ENCODE measurements at regions not wholly inside any gene's neighbourhood (a gene's known extent, or its start where the extent isn't known, plus 50 kb on each side); places are given as distances from the start of the nearest gene placed in this dataset.
A peak's percentile ranks its signal among the peaks of the same experiment; 100 is the strongest.

DNA sequence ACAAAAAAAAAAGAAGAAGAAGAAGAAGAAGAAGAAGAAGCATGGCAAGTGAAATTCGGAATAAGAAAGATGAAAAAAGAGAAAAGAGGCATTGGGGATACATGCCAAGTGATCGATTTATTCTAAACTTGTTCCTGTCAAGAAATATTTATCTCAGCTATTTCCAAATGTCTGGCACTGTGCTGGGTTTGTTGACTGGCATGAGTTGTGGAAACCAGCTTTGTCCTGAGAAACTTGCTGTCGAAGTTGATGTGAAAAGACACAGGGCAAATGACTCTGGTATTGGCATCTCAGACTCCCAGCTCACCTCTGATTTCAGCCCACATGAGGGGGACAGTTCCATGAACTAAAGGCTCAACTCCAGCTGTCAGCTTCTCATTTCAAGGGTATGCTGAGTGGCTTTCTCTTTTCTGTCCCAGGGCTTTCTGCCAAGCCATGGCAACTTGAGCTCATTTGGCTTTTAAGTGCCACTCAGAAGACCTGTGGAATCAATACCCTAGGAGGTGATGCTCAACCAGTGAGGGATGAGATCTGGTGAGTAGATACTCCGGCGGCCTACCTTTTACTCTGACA lies 253.3 kb upstream of the JAG1 start:
- no peak for ATAC-seq
- TF ChIP-seq SNAI2 (CRISPR knock-in tag; IDR thresholded peaks at IDR 0.05) (no peak), ARNTL (CRISPR knock-in tag; IDR thresholded peaks at IDR 0.05; ENCODE audit: borderline replicate concordance, low read depth) (no peak), ESRRG (CRISPR knock-in tag; IDR thresholded peaks at IDR 0.05) (no peak), GLIS3 (CRISPR knock-in tag; IDR thresholded peaks at IDR 0.05) (no peak), ZFP30 (CRISPR knock-in tag; IDR thresholded peaks at IDR 0.05) (no peak)

DNA sequence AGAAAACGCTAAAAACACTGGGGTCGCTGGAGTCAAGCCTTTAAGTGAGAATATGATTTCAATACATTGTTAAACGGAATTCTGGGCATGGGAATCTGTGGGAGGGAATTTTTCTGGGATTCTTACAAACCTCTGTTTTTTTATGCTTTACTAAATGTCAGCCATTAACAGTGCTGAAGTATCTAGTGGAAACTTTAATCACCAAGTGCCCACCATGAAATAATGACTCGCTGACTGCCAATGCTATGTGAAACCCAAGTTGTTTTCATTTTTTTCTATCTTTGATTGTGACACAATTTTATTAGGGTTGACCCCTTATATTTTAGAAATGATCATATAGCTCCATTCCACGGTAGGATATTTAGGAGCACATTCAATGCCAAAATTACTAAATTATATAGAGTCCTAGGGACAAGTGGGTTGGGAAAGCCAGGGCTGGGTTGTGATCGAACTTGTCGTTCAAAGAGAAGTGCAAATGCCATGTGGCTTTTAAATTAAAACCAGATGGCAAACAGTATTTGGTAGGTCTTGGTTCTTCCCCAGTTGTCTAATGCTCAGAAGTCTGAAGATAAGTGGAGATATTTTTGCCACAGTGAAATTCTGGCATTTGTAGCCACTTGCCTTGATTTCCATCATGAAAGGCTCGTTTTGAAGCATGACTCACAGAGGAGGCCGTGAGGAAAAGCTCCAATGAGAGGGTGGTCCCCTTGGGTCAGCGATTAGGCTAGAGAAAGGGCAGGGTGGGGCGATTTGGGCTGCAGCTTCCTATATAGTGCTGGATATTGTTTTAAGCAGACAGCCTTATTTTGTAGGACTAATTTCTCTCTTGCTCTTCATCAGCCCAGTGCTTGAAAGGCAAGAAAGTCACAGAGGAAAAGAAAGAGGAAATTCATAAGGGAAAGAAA lies 254.4 kb upstream of the JAG1 start:
- no peak for TF ChIP-seq GLIS3 (CRISPR knock-in tag; IDR thresholded peaks at IDR 0.05)
- no peak for TF ChIP-seq BACH2 (CRISPR knock-in tag; IDR thresholded peaks at IDR 0.05; ENCODE audit: borderline replicate concordance)
- no peak for TF ChIP-seq SNAI2 (CRISPR knock-in tag; IDR thresholded peaks at IDR 0.05)
- no peak for TF ChIP-seq TOX (CRISPR knock-in tag; IDR thresholded peaks at IDR 0.05; ENCODE audit: borderline replicate concordance)
- TF ChIP-seq ESRRG (CRISPR knock-in tag; IDR thresholded peaks at IDR 0.05), result no peak
- TF ChIP-seq, protein P1, sequence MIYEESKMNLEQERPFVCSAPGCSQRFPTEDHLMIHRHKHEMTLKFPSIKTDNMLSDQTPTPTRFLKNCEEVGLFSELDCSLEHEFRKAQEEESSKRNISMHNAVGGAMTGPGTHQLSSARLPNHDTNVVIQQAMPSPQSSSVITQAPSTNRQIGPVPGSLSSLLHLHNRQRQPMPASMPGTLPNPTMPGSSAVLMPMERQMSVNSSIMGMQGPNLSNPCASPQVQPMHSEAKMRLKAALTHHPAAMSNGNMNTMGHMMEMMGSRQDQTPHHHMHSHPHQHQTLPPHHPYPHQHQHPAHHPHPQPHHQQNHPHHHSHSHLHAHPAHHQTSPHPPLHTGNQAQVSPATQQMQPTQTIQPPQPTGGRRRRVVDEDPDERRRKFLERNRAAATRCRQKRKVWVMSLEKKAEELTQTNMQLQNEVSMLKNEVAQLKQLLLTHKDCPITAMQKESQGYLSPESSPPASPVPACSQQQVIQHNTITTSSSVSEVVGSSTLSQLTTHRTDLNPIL (CRISPR knock-in tag; IDR thresholded peaks at IDR 0.05; ENCODE audit: low read depth), result no peak
- TF ChIP-seq TCF4 (CRISPR knock-in tag; IDR thresholded peaks at IDR 0.05; ENCODE audit: borderline replicate concordance), result no peak
- no peak for TF ChIP-seq ISL1 (CRISPR knock-in tag; IDR thresholded peaks at IDR 0.05)
- ATAC-seq, result no peak

DNA sequence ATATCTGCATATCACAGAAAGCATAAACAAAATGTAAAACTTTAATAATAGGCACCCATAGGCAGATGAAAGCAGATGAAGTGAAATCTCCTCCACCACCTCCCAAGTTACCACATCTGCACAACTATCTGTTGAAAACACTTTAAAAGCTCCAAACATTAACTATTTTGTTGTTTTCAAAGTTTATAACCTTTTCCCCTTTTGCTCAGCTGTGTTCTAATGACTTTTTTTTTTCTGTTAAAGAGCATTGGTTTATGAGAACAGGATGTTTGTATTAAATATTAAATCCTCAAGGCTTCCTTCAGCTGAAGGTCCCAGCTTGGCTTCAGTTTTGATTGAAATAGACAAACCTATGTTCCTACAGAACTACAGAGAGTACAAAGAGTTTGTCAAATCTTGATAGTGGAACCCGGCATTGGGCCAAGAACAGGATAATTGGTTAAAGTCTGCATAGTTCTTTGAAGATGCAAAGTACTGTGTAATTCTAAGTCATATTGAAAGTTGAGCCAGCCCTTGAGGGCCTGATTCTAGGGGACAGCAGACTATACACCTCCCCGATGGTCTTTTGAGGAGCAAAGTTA lies 255.1 kb upstream of the JAG1 start:
- ATAC-seq, result peak; percentile 60
- TF ChIP-seq, protein P2, sequence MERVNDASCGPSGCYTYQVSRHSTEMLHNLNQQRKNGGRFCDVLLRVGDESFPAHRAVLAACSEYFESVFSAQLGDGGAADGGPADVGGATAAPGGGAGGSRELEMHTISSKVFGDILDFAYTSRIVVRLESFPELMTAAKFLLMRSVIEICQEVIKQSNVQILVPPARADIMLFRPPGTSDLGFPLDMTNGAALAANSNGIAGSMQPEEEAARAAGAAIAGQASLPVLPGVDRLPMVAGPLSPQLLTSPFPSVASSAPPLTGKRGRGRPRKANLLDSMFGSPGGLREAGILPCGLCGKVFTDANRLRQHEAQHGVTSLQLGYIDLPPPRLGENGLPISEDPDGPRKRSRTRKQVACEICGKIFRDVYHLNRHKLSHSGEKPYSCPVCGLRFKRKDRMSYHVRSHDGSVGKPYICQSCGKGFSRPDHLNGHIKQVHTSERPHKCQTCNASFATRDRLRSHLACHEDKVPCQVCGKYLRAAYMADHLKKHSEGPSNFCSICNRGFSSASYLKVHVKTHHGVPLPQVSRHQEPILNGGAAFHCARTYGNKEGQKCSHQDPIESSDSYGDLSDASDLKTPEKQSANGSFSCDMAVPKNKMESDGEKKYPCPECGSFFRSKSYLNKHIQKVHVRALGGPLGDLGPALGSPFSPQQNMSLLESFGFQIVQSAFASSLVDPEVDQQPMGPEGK (CRISPR knock-in tag; IDR thresholded peaks at IDR 0.05; ENCODE audit: borderline replicate concordance), result no peak
- TF ChIP-seq OSR1 (CRISPR knock-in tag; IDR thresholded peaks at IDR 0.05) (no peak), ZNF70 (CRISPR knock-in tag; IDR thresholded peaks at IDR 0.05) (no peak), BACH2 (CRISPR knock-in tag; IDR thresholded peaks at IDR 0.05; ENCODE audit: borderline replicate concordance) (no peak), TOX (CRISPR knock-in tag; IDR thresholded peaks at IDR 0.05; ENCODE audit: borderline replicate concordance) (no peak), ISL1 (CRISPR knock-in tag; IDR thresholded peaks at IDR 0.05) (no peak), ZFP30 (CRISPR knock-in tag; IDR thresholded peaks at IDR 0.05) (no peak), ZFP3 (CRISPR knock-in tag; IDR thresholded peaks at IDR 0.05) (no peak), ZNF8 (CRISPR knock-in tag; IDR thresholded peaks at IDR 0.05) (no peak), ZC3H10 (CRISPR knock-in tag; IDR thresholded peaks at IDR 0.05) (no peak), TCF4 (CRISPR knock-in tag; IDR thresholded peaks at IDR 0.05; ENCODE audit: borderline replicate concordance) (no peak), SNAI2 (CRISPR knock-in tag; IDR thresholded peaks at IDR 0.05) (no peak), ZNF565 (CRISPR knock-in tag; conservative IDR thresholded peaks at IDR 0.05; ENCODE audit: low read depth) (no peak), ARNTL (CRISPR knock-in tag; IDR thresholded peaks at IDR 0.05; ENCODE audit: borderline replicate concordance, low read depth) (no peak), ESRRG (CRISPR knock-in tag; IDR thresholded peaks at IDR 0.05) (no peak), RARB (CRISPR knock-in tag; IDR thresholded peaks at IDR 0.05) (no peak), GLIS3 (CRISPR knock-in tag; IDR thresholded peaks at IDR 0.05) (no peak)
- TF ChIP-seq, protein P3, sequence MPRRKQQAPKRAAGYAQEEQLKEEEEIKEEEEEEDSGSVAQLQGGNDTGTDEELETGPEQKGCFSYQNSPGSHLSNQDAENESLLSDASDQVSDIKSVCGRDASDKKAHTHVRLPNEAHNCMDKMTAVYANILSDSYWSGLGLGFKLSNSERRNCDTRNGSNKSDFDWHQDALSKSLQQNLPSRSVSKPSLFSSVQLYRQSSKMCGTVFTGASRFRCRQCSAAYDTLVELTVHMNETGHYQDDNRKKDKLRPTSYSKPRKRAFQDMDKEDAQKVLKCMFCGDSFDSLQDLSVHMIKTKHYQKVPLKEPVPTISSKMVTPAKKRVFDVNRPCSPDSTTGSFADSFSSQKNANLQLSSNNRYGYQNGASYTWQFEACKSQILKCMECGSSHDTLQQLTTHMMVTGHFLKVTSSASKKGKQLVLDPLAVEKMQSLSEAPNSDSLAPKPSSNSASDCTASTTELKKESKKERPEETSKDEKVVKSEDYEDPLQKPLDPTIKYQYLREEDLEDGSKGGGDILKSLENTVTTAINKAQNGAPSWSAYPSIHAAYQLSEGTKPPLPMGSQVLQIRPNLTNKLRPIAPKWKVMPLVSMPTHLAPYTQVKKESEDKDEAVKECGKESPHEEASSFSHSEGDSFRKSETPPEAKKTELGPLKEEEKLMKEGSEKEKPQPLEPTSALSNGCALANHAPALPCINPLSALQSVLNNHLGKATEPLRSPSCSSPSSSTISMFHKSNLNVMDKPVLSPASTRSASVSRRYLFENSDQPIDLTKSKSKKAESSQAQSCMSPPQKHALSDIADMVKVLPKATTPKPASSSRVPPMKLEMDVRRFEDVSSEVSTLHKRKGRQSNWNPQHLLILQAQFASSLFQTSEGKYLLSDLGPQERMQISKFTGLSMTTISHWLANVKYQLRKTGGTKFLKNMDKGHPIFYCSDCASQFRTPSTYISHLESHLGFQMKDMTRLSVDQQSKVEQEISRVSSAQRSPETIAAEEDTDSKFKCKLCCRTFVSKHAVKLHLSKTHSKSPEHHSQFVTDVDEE (CRISPR knock-in tag; IDR thresholded peaks at IDR 0.05), result no peak
- TF ChIP-seq, protein P4, sequence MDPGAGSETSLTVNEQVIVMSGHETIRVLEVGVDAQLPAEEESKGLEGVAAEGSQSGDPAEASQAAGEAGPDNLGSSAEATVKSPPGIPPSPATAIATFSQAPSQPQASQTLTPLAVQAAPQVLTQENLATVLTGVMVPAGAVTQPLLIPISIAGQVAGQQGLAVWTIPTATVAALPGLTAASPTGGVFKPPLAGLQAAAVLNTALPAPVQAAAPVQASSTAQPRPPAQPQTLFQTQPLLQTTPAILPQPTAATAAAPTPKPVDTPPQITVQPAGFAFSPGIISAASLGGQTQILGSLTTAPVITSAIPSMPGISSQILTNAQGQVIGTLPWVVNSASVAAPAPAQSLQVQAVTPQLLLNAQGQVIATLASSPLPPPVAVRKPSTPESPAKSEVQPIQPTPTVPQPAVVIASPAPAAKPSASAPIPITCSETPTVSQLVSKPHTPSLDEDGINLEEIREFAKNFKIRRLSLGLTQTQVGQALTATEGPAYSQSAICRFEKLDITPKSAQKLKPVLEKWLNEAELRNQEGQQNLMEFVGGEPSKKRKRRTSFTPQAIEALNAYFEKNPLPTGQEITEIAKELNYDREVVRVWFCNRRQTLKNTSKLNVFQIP (CRISPR knock-in tag; IDR thresholded peaks at IDR 0.05; ENCODE audit: borderline replicate concordance, low read depth), result no peak
- TF ChIP-seq, protein P1 (CRISPR knock-in tag; IDR thresholded peaks at IDR 0.05; ENCODE audit: low read depth), result no peak
